ENCODE measurements at regions not wholly inside any gene's neighbourhood (a gene's known extent, or its start where the extent isn't known, plus 50 kb on each side); places are given as distances from the start of the nearest gene placed in this dataset.
"Not testable (repeated sequence)": the region's sequence is repeated elsewhere in the genome, so short reads cannot be mapped to it uniquely, and the experiment has no call there.

GRCh38 chr5:117135851-117136250 lies 561.2 kb upstream of the SEMA6A start:
- no peaks in the 10 kb centered on the region for H3K27me3 Mint-ChIP-seq
- DNase-seq, result no peak
- no peaks in the 10 kb centered on the region for H3K4me1 Mint-ChIP-seq (ENCODE audit: low read depth)
- no peak overlapping the region for H3K4me3 Mint-ChIP-seq
- CTCF ChIA-PET, result no interaction called here
- no peak for TF ChIP-seq CTCF (IDR thresholded peaks at IDR 0.05)
- intact Hi-C loops (cut with micrococcal nuclease), result no loop called here
- peaks cover 2% of the 10 kb centered on the region for H3K9me3 Mint-ChIP-seq
- H3K27ac Mint-ChIP-seq, result no peak overlapping the region
- POLR2A ChIA-PET, result no interaction called here
- ATAC-seq, result no peak
- no peaks in the 10 kb centered on the region for H3K36me3 Mint-ChIP-seq (ENCODE audit: low read depth)

GRCh38 chr5:117133198-117133597 lies 558.6 kb upstream of the SEMA6A start:
- DNase-seq, result no peak
- intact Hi-C loops (cut with micrococcal nuclease), result no loop called here
- H3K36me3 Mint-ChIP-seq (ENCODE audit: low read depth), result no peaks in the 10 kb centered on the region
- TF ChIP-seq CTCF (IDR thresholded peaks at IDR 0.05), result no peak
- no peak overlapping the region for H3K27ac Mint-ChIP-seq
- CTCF ChIA-PET, result no interaction called here
- H3K4me1 Mint-ChIP-seq (ENCODE audit: low read depth), result no peaks in the 10 kb centered on the region
- H3K27me3 Mint-ChIP-seq, result no peaks in the 10 kb centered on the region
- peaks cover 2% of the 10 kb centered on the region for H3K9me3 Mint-ChIP-seq
- POLR2A ChIA-PET, result no interaction called here
- no peak for ATAC-seq
- no peak overlapping the region for H3K4me3 Mint-ChIP-seq

DNA sequence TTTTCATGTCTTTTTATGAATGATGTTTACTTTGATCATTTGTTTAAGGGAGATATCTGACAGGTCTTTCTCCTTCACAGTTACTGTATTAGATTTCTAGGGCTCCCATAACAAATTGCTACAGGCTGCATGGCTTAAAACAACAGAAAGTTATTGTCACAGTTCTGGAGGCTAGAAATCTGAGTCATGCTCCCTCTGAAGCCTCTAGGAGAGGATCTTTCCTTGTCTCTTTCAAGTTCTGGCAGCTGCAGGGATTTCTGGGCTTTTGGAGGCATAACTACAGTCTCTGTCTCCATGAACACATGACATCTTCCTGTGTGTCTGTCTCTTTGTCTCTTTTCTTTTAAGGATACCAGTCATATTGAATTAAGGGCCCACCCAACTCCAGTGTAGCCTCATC lies 557.3 kb upstream of the SEMA6A start:
- CTCF ChIA-PET, result no interaction called here
- no peak overlapping the region for H3K4me3 Mint-ChIP-seq
- DNase-seq, result no peak
- no peak for ATAC-seq
- intact Hi-C loops (cut with micrococcal nuclease), result no loop called here
- POLR2A ChIA-PET, result no interaction called here
- no peaks in the 10 kb centered on the region for H3K27me3 Mint-ChIP-seq
- H3K9me3 Mint-ChIP-seq, result peaks cover 6% of the 10 kb centered on the region
- TF ChIP-seq CTCF (IDR thresholded peaks at IDR 0.05), result no peak
- H3K27ac Mint-ChIP-seq, result no peak overlapping the region
- no peaks in the 10 kb centered on the region for H3K36me3 Mint-ChIP-seq (ENCODE audit: low read depth)
- no peaks in the 10 kb centered on the region for H3K4me1 Mint-ChIP-seq (ENCODE audit: low read depth)

GRCh38 chr5:117131048-117131679 lies 556.5 kb upstream of the SEMA6A start:
- Mint-ChIP-seq H3K4me3 (no peak overlapping the region), H3K4me1 (ENCODE audit: low read depth) (no peaks in the 10 kb centered on the region), H3K27ac (no peak overlapping the region), H3K9me3 (peaks cover 6% of the 10 kb centered on the region), H3K27me3 (no peaks in the 10 kb centered on the region), H3K36me3 (ENCODE audit: low read depth) (no peaks in the 10 kb centered on the region)
- intact Hi-C loops (cut with micrococcal nuclease), result no loop called here
- ATAC-seq, result no peak
- POLR2A ChIA-PET, result no interaction called here
- no peak for DNase-seq
- CTCF ChIA-PET, result no interaction called here
- no peak for TF ChIP-seq CTCF (IDR thresholded peaks at IDR 0.05)

DNA sequence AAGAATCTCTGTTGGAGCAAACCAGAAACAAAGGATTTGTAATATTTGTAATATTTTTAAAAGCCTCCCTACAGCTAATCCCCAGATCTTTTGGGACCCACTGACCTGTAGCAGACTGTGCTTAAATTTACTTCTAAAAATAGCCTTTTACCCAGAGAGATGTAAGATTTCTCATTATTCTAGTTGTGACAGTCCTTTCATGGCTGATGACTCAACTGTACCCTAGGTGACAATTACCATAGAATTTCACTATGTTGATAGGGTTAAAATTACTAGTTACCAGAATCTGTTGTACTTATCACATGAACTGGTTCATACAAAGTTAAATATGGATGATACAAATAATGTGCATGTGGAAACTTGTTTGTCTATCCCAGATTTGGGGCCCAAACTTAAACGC lies 543.9 kb upstream of the SEMA6A start:
- DNase-seq, result no peak
- Mint-ChIP-seq H3K4me3 (no peak overlapping the region), H3K27ac (no peak overlapping the region), H3K27me3 (no peaks in the 10 kb centered on the region), H3K4me1 (ENCODE audit: low read depth) (no peaks in the 10 kb centered on the region), H3K36me3 (ENCODE audit: low read depth) (no peaks in the 10 kb centered on the region), H3K9me3 (peaks cover 3% of the 10 kb centered on the region)
- no peak for TF ChIP-seq CTCF (IDR thresholded peaks at IDR 0.05)
- POLR2A ChIA-PET, result no interaction called here
- CTCF ChIA-PET, result no interaction called here
- ATAC-seq, result no peak
- intact Hi-C loops (cut with micrococcal nuclease), result no loop called here

DNA sequence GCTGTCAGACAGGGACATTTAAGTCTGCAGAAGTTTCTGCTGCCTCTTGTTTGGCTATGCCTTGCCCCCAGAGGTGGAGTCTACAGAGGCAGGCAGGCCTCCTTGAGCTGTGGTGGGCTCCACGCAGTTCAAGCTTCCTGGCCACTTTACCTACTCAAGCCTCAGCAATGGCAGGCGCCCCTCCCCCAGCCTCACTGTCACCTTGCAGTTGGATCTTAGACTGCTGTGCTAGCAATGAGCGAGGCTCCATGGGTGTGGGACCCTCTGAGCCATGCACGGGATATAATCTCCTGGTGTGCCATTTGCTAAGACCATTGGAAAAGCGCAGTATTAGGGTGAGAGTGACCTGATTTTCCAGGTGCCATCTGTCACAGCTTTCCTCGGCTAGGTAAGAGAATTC lies 542.7 kb upstream of the SEMA6A start:
- intact Hi-C loops (cut with micrococcal nuclease); CTCF ChIA-PET; H3K36me3 Mint-ChIP-seq (ENCODE audit: low read depth); H3K27me3 Mint-ChIP-seq; H3K4me3 Mint-ChIP-seq; H3K27ac Mint-ChIP-seq; H3K4me1 Mint-ChIP-seq (ENCODE audit: low read depth); POLR2A ChIA-PET; ATAC-seq; DNase-seq; H3K9me3 Mint-ChIP-seq: not testable (repeated sequence)
